IgD-negative memory B cell (primary cell): ENCODE measurements at regions not wholly inside any gene's neighbourhood (a gene's known extent, or its start where the extent isn't known, plus 50 kb on each side); places are given as distances from the start of the nearest gene placed in this dataset.

Experiments used
- H3K27ac Mint-ChIP-seq, 3 donors: one replicate each; pipeline ENCODE4 v1.8.0; 2020 to 2022; ENCODE audit warnings: mild to moderate bottlenecking in 3 of 3, mixed read lengths in 3 of 3, moderate library complexity in 1 of 3
- H3K27me3 Mint-ChIP-seq: one replicate; pipeline ENCODE4 v1.8.0; 2021; ENCODE audit warnings: mixed read lengths
- H3K36me3 Mint-ChIP-seq: one replicate; pipeline ENCODE4 v1.8.0; 2020; ENCODE audit warnings: mild to moderate bottlenecking, mixed read lengths
- H3K4me1 Mint-ChIP-seq, 3 donors: one replicate each; pipeline ENCODE4 v1.8.0; 2020 to 2022; ENCODE audit warnings: mixed read lengths in 3 of 3, mild to moderate bottlenecking in 1 of 3
- H3K4me3 Mint-ChIP-seq, 4 donors: one replicate each; pipeline ENCODE4 v1.8.0; 2020 to 2022; ENCODE audit warnings: mild to moderate bottlenecking in 4 of 4, mixed read lengths in 4 of 4, moderate library complexity in 3 of 4
- H3K9me3 Mint-ChIP-seq, 3 donors: one replicate each; pipeline ENCODE4 v1.8.0; 2020 to 2021; ENCODE audit warnings: mixed read lengths in 3 of 3, mild to moderate bottlenecking in 1 of 3

GRCh38 chr10:55320187-55320700 lies 519.2 kb upstream of the PCDH15 start:
- peaks cover 2 to 12% (median 11%) of the 10 kb centered on the region in 3 donors for H3K9me3 Mint-ChIP-seq
- no peaks in the 10 kb centered on the region for H3K27me3 Mint-ChIP-seq
- no peak overlapping the region for H3K4me3 Mint-ChIP-seq
- H3K36me3 Mint-ChIP-seq = no peaks in the 10 kb centered on the region
- H3K4me1 Mint-ChIP-seq = no peaks in the 10 kb centered on the region
- H3K27ac Mint-ChIP-seq = no peak overlapping the region

GRCh38 chr10:55311848-55312635 lies 511.0 kb upstream of the PCDH15 start:
- H3K36me3 Mint-ChIP-seq = peaks cover 1% of the 10 kb centered on the region
- no peak overlapping the region for H3K4me3 Mint-ChIP-seq
- H3K9me3 Mint-ChIP-seq = no peaks in the 10 kb centered on the region
- H3K27me3 Mint-ChIP-seq = no peaks in the 10 kb centered on the region
- no peak overlapping the region for H3K27ac Mint-ChIP-seq
- no peaks in the 10 kb centered on the region for H3K4me1 Mint-ChIP-seq

GRCh38 chr10:55310143-55310542 lies 509.1 kb upstream of the PCDH15 start:
- Mint-ChIP-seq H3K4me1 (no peaks in the 10 kb centered on the region), H3K27me3 (no peaks in the 10 kb centered on the region), H3K36me3 (peaks cover 1% of the 10 kb centered on the region), H3K9me3 (no peaks in the 10 kb centered on the region), H3K27ac (no peak overlapping the region), H3K4me3 (no peak overlapping the region)

- H3K4me1 Mint-ChIP-seq = no peaks in the 10 kb centered on the region
- H3K27ac Mint-ChIP-seq = no peak overlapping the region
- no peaks in the 10 kb centered on the region for H3K27me3 Mint-ChIP-seq
- H3K4me3 Mint-ChIP-seq = no peak overlapping the region
- H3K36me3 Mint-ChIP-seq = peaks cover 1% of the 10 kb centered on the region
- no peaks in the 10 kb centered on the region for H3K9me3 Mint-ChIP-seq
Measured at GRCh38 chr10:55305285-55305684, 504.3 kb upstream of the PCDH15 start.

- no peaks in the 10 kb centered on the region for H3K36me3 Mint-ChIP-seq
- no peaks in the 10 kb centered on the region for H3K27me3 Mint-ChIP-seq
- H3K9me3 Mint-ChIP-seq = peaks cover 0 to 6% (median 3%) of the 10 kb centered on the region in 3 donors
- H3K27ac Mint-ChIP-seq = no peak overlapping the region
- H3K4me1 Mint-ChIP-seq = no peaks in the 10 kb centered on the region
- no peak overlapping the region for H3K4me3 Mint-ChIP-seq
Measured at GRCh38 chr10:55287346-55287745, 486.3 kb upstream of the PCDH15 start.

- Mint-ChIP-seq H3K4me1 (no peaks in the 10 kb centered on the region), H3K4me3 (no peak overlapping the region), H3K36me3 (no peaks in the 10 kb centered on the region), H3K27me3 (no peaks in the 10 kb centered on the region), H3K9me3 (peaks cover 0 to 3% (median 0%) of the 10 kb centered on the region in 3 donors), H3K27ac (no peak overlapping the region)
Measured at GRCh38 chr10:55283031-55283430, 482.0 kb upstream of the PCDH15 start.

- no peak overlapping the region for H3K4me3 Mint-ChIP-seq
- H3K36me3 Mint-ChIP-seq = no peaks in the 10 kb centered on the region
- no peaks in the 10 kb centered on the region for H3K27me3 Mint-ChIP-seq
- H3K9me3 Mint-ChIP-seq = peaks cover 0 to 3% (median 0%) of the 10 kb centered on the region in 3 donors
- H3K4me1 Mint-ChIP-seq = no peaks in the 10 kb centered on the region
- H3K27ac Mint-ChIP-seq = no peak overlapping the region
Measured at GRCh38 chr10:55280696-55281095, 479.7 kb upstream of the PCDH15 start.

GRCh38 chr10:55277549-55277948 lies 476.5 kb upstream of the PCDH15 start:
- H3K4me1 Mint-ChIP-seq = no peaks in the 10 kb centered on the region
- H3K27me3 Mint-ChIP-seq = no peaks in the 10 kb centered on the region
- no peaks in the 10 kb centered on the region for H3K36me3 Mint-ChIP-seq
- H3K27ac Mint-ChIP-seq = no peak overlapping the region
- no peak overlapping the region for H3K4me3 Mint-ChIP-seq
- peaks cover 0 to 3% (median 0%) of the 10 kb centered on the region in 3 donors for H3K9me3 Mint-ChIP-seq

GRCh38 chr10:55274367-55274766 lies 473.3 kb upstream of the PCDH15 start:
- peaks cover 0 to 2% (median 0%) of the 10 kb centered on the region in 3 donors for H3K4me1 Mint-ChIP-seq
- H3K36me3 Mint-ChIP-seq = no peaks in the 10 kb centered on the region
- no peak overlapping the region for H3K27ac Mint-ChIP-seq
- no peaks in the 10 kb centered on the region for H3K9me3 Mint-ChIP-seq
- H3K27me3 Mint-ChIP-seq = no peaks in the 10 kb centered on the region
- no peak overlapping the region for H3K4me3 Mint-ChIP-seq

- Mint-ChIP-seq H3K4me1 (peaks cover 0 to 2% (median 0%) of the 10 kb centered on the region in 3 donors), H3K36me3 (no peaks in the 10 kb centered on the region), H3K27ac (no peak overlapping the region), H3K27me3 (no peaks in the 10 kb centered on the region), H3K9me3 (no peaks in the 10 kb centered on the region), H3K4me3 (no peak overlapping the region)
Measured at GRCh38 chr10:55273946-55274345, 472.9 kb upstream of the PCDH15 start.

GRCh38 chr10:55272886-55273285 lies 471.9 kb upstream of the PCDH15 start:
- Mint-ChIP-seq H3K27ac (no peak overlapping the region), H3K36me3 (no peaks in the 10 kb centered on the region), H3K9me3 (no peaks in the 10 kb centered on the region), H3K4me1 (peaks cover 0 to 2% (median 0%) of the 10 kb centered on the region in 3 donors), H3K27me3 (no peaks in the 10 kb centered on the region), H3K4me3 (no peak overlapping the region)

GRCh38 chr10:55266797-55267196 lies 465.8 kb upstream of the PCDH15 start:
- H3K27ac Mint-ChIP-seq = no peak overlapping the region
- H3K27me3 Mint-ChIP-seq = no peaks in the 10 kb centered on the region
- peaks cover 0 to 2% (median 0%) of the 10 kb centered on the region in 3 donors for H3K4me1 Mint-ChIP-seq
- H3K36me3 Mint-ChIP-seq = no peaks in the 10 kb centered on the region
- peaks cover 0 to 2% (median 0%) of the 10 kb centered on the region in 3 donors for H3K9me3 Mint-ChIP-seq
- H3K4me3 Mint-ChIP-seq = no peak overlapping the region

GRCh38 chr10:55263327-55263726 lies 462.3 kb upstream of the PCDH15 start:
- Mint-ChIP-seq H3K27me3 (no peaks in the 10 kb centered on the region), H3K36me3 (no peaks in the 10 kb centered on the region), H3K9me3 (peaks cover 0 to 3% (median 0%) of the 10 kb centered on the region in 3 donors), H3K4me1 (no peaks in the 10 kb centered on the region), H3K27ac (no peak overlapping the region), H3K4me3 (no peak overlapping the region)

- Mint-ChIP-seq H3K4me3 (no peak overlapping the region), H3K36me3 (peaks cover 1% of the 10 kb centered on the region), H3K27ac (no peak overlapping the region), H3K27me3 (no peaks in the 10 kb centered on the region), H3K9me3 (no peaks in the 10 kb centered on the region), H3K4me1 (peaks cover 0 to 1% (median 0%) of the 10 kb centered on the region in 3 donors)
Measured at GRCh38 chr10:55242544-55242943, 441.5 kb upstream of the PCDH15 start.

GRCh38 chr10:55237462-55237861 lies 436.4 kb upstream of the PCDH15 start:
- peaks cover 1% of the 10 kb centered on the region for H3K36me3 Mint-ChIP-seq
- no peak overlapping the region for H3K4me3 Mint-ChIP-seq
- no peak overlapping the region for H3K27ac Mint-ChIP-seq
- H3K27me3 Mint-ChIP-seq = no peaks in the 10 kb centered on the region
- no peaks in the 10 kb centered on the region for H3K4me1 Mint-ChIP-seq
- H3K9me3 Mint-ChIP-seq = no peaks in the 10 kb centered on the region

- H3K4me1 Mint-ChIP-seq = no peaks in the 10 kb centered on the region
- H3K36me3 Mint-ChIP-seq = no peaks in the 10 kb centered on the region
- H3K27ac Mint-ChIP-seq = no peak overlapping the region
- peak overlapping the region in 1 of 4 donors; percentile 2 for H3K4me3 Mint-ChIP-seq
- no peaks in the 10 kb centered on the region for H3K27me3 Mint-ChIP-seq
- H3K9me3 Mint-ChIP-seq = no peaks in the 10 kb centered on the region
Measured at GRCh38 chr10:55233505-55233904, 432.5 kb upstream of the PCDH15 start.
